ENCODE measurements at regions not wholly inside any gene's neighbourhood (a gene's known extent, or its start where the extent isn't known, plus 50 kb on each side); places are given as distances from the start of the nearest gene placed in this dataset.

- Histone ChIP-seq H3K4me3 (no peak overlapping the region), H3K4me1 (ENCODE audit: control insufficient read depth in 5 of 5, insufficient read depth in 5 of 5, low read length in 5 of 5) (no peaks in the 10 kb centered on the region), H3K36me3 (ENCODE audit: control insufficient read depth in 4 of 4, insufficient read depth in 4 of 4, low read length in 4 of 4) (no peaks in the 10 kb centered on the region), H3K27me3 (ENCODE audit: control insufficient read depth in 3 of 3, insufficient read depth in 3 of 3, low read length in 2 of 3) (no peaks in the 10 kb centered on the region), H3K9ac (ENCODE audit: insufficient read depth in 1 of 2, low read length in 2 of 2) (no peak overlapping the region), H3K9me3 (ENCODE audit: control insufficient read depth in 4 of 4, insufficient read depth in 3 of 4, low read length in 3 of 4) (no peaks in the 10 kb centered on the region), H3K27ac (ENCODE audit: low read depth in 1 of 2, low read length in 1 of 2) (no peak overlapping the region)
- no peak for TF ChIP-seq CTCF (IDR thresholded peaks at IDR 0.05; ENCODE audit: control extremely low read depth, extremely low read depth)
- DNase-seq (no peak), ATAC-seq (ENCODE audit: insufficient read depth, low FRiP score) (no peak)
- WGBS, 2 donors: 75 to 77% methylated on average over 4 of the region's 4 CpGs
These were observed 515.1 kb downstream of the STK39 start for GRCh38 chr2:167732326-167732725.

- Histone ChIP-seq H3K9ac (ENCODE audit: insufficient read depth in 1 of 2, low read length in 2 of 2) (no peak overlapping the region), H3K27me3 (ENCODE audit: control insufficient read depth in 3 of 3, insufficient read depth in 3 of 3, low read length in 2 of 3) (no peaks in the 10 kb centered on the region), H3K4me3 (no peak overlapping the region), H3K9me3 (ENCODE audit: control insufficient read depth in 4 of 4, insufficient read depth in 3 of 4, low read length in 3 of 4) (no peaks in the 10 kb centered on the region), H3K36me3 (ENCODE audit: control insufficient read depth in 4 of 4, insufficient read depth in 4 of 4, low read length in 4 of 4) (no peaks in the 10 kb centered on the region), H3K27ac (ENCODE audit: low read depth in 1 of 2, low read length in 1 of 2) (no peak overlapping the region), H3K4me1 (ENCODE audit: control insufficient read depth in 5 of 5, insufficient read depth in 5 of 5, low read length in 5 of 5) (no peaks in the 10 kb centered on the region)
- TF ChIP-seq CTCF (IDR thresholded peaks at IDR 0.05; ENCODE audit: control extremely low read depth, extremely low read depth): no peak
- no peak for ATAC-seq (ENCODE audit: insufficient read depth, low FRiP score)
- WGBS, 2 donors: 89 to 90% methylated on average over 3 of the region's 3 CpGs
- DNase-seq: no peak
These were observed 517.5 kb downstream of the STK39 start for GRCh38 chr2:167729911-167730310.

DNA sequence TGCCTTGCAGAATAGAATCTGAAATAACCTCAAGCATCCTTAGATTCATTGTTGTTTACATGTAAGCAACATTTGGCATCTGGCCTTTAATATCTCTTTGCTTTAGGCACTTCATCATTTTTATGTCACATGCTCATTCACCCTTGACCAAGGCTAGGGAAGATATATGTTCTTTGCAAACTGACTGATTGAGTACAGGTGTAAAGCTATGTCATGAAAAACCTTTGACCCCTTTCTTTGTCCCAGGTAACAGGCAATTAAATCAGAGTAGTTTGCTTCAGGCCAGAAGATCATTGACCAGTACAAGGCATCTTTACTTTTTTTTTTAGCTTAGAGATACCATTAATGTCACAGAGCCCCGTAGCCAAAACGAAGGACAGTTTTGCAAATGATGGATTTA lies 520.6 kb downstream of the STK39 start:
- Histone ChIP-seq H3K4me3 (no peak overlapping the region), H3K4me1 (ENCODE audit: control insufficient read depth in 5 of 5, insufficient read depth in 5 of 5, low read length in 5 of 5) (no peaks in the 10 kb centered on the region), H3K36me3 (ENCODE audit: control insufficient read depth in 4 of 4, insufficient read depth in 4 of 4, low read length in 4 of 4) (no peaks in the 10 kb centered on the region), H3K27ac (ENCODE audit: low read depth in 1 of 2, low read length in 1 of 2) (no peak overlapping the region), H3K9me3 (ENCODE audit: control insufficient read depth in 4 of 4, insufficient read depth in 3 of 4, low read length in 3 of 4) (no peaks in the 10 kb centered on the region), H3K9ac (ENCODE audit: insufficient read depth in 1 of 2, low read length in 2 of 2) (no peak overlapping the region), H3K27me3 (ENCODE audit: control insufficient read depth in 3 of 3, insufficient read depth in 3 of 3, low read length in 2 of 3) (no peaks in the 10 kb centered on the region)
- ATAC-seq (ENCODE audit: insufficient read depth, low FRiP score): no peak
- WGBS, 2 donors: 87 to 89% methylated on average over 2 of the region's 2 CpGs
- no peak for DNase-seq
- no peak for TF ChIP-seq CTCF (IDR thresholded peaks at IDR 0.05; ENCODE audit: control extremely low read depth, extremely low read depth)

DNA sequence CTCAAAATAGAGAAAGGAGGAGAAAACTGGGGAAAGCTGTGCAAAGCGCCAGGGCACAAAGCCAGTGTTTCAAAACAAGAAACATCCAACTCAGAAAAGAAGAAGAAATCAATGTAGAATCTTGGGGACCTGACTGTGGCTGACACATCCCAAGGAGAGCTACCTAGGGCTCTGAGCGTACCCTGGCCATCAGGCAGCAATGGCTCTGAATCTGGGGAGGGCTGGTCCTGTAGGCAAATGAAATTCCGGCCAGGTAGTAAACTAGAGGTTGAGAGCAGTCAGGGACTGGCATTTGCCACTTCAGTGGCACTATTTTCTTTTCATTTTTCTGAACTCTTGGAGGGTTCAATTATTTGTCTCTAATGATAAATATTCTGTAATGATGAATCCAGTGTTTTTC lies 525.8 kb downstream of the STK39 start:
- ATAC-seq (ENCODE audit: insufficient read depth, low FRiP score): no peak
- Histone ChIP-seq H3K27ac (ENCODE audit: low read depth in 1 of 2, low read length in 1 of 2) (no peak overlapping the region), H3K4me1 (ENCODE audit: control insufficient read depth in 5 of 5, insufficient read depth in 5 of 5, low read length in 5 of 5) (no peaks in the 10 kb centered on the region), H3K9me3 (ENCODE audit: control insufficient read depth in 4 of 4, insufficient read depth in 3 of 4, low read length in 3 of 4) (no peaks in the 10 kb centered on the region), H3K4me3 (no peak overlapping the region), H3K36me3 (ENCODE audit: control insufficient read depth in 4 of 4, insufficient read depth in 4 of 4, low read length in 4 of 4) (no peaks in the 10 kb centered on the region), H3K9ac (ENCODE audit: insufficient read depth in 1 of 2, low read length in 2 of 2) (no peak overlapping the region), H3K27me3 (ENCODE audit: control insufficient read depth in 3 of 3, insufficient read depth in 3 of 3, low read length in 2 of 3) (no peaks in the 10 kb centered on the region)
- no peak for TF ChIP-seq CTCF (IDR thresholded peaks at IDR 0.05; ENCODE audit: control extremely low read depth, extremely low read depth)
- 89 to 91% methylated on average over 3 of the region's 3 CpGs for WGBS, 2 donors
- no peak for DNase-seq
